ENCODE measurements at regions not wholly inside any gene's neighbourhood (a gene's known extent, or its start where the extent isn't known, plus 50 kb on each side); places are given as distances from the start of the nearest gene placed in this dataset.

GRCh38 chr15:68526269-68526668 is 52.5 kb upstream of the CORO2B start:
- DNase-seq: no peak

GRCh38 chr15:68526784-68527183 is 52.0 kb upstream of the CORO2B start:
- no peak for DNase-seq

- no peak for DNase-seq
Observed at GRCh38 chr15:68528626-68529290, 50.0 kb upstream of the CORO2B start.
